Neural progenitor cell (in vitro differentiated cells): ENCODE measurements at regions not wholly inside any gene's neighbourhood (a gene's known extent, or its start where the extent isn't known, plus 50 kb on each side); places are given as distances from the start of the nearest gene placed in this dataset.

Experiments
- DNase-seq: peaks from one replicate; pipeline ENCODE4 v3.0.0-alpha.2; 2016; ENCODE audit warnings: low spot score
- H2AFZ ChIP-seq: fragments of 200-600 bp; sonication (generic); replicated peaks from 2 replicates; pipeline ENCODE4 v1.6.1; 2016; ENCODE audit warnings: antibody characterized with exemption
- H3F3A ChIP-seq: fragments of 200-600 bp; sonication (generic); 2 replicates; pipeline ENCODE4 v1.6.1; 2016; ENCODE audit warnings: antibody characterized with exemption, low read depth
- H3K27ac ChIP-seq: fragments of 200-600 bp; sonication (generic); 2 replicates; pipeline ENCODE4 v1.5.1; 2016; ENCODE audit warnings: mild to moderate bottlenecking
- H3K27me3 ChIP-seq: fragments of 200-600 bp; sonication (generic); 2 replicates; pipeline ENCODE4 v1.6.1; 2016; ENCODE audit warnings: mild to moderate bottlenecking, moderate library complexity
- H3K36me3 ChIP-seq: fragments of 200-600 bp; sonication (generic); 2 replicates; pipeline ENCODE4 v1.5.1; 2016
- H3K4me1 ChIP-seq: fragments of 200-600 bp; sonication (generic); 2 replicates; pipeline ENCODE4 v1.6.1; 2016; ENCODE audit warnings: mixed run types
- H3K4me2 ChIP-seq: fragments of 200-600 bp; sonication (generic); 2 replicates; pipeline ENCODE4 v1.6.1; 2016
- H3K4me3 ChIP-seq: fragments of 200-600 bp; sonication (generic); 2 replicates; pipeline ENCODE4 v1.5.1; 2016
- H3K79me2 ChIP-seq: fragments of 200-600 bp; sonication (generic); 2 replicates; pipeline ENCODE4 v1.6.1; 2016; ENCODE audit warnings: low read depth
- H3K9ac ChIP-seq: fragments of 200-600 bp; sonication (generic); 2 replicates; pipeline ENCODE4 v1.6.1; 2016
- H3K9me3 ChIP-seq: fragments of 200-600 bp; sonication (generic); 2 replicates; pipeline ENCODE4 v1.5.1; 2016; ENCODE audit warnings: low read depth
- H4K20me1 ChIP-seq: fragments of 200-600 bp; sonication (generic); 2 replicates; pipeline ENCODE4 v1.6.1; 2016; ENCODE audit warnings: low read depth
- H3K27ac Mint-ChIP-seq: 3 replicates; pipeline ENCODE4 v1.8.0; 2021; ENCODE audit warnings: mixed read lengths
- H3K27me3 Mint-ChIP-seq: 2 replicates; pipeline ENCODE4 v1.8.0; 2022; ENCODE audit warnings: low read depth, mild to moderate bottlenecking, inconsistent platforms, moderate library complexity, mixed read lengths; ENCODE audit not compliant: insufficient read depth
- H3K36me3 Mint-ChIP-seq: 3 replicates; pipeline ENCODE4 v1.8.0; 2021; ENCODE audit warnings: mixed read lengths
- H3K4me1 Mint-ChIP-seq: 3 replicates; pipeline ENCODE4 v1.8.0; 2021; ENCODE audit warnings: mixed read lengths
- H3K4me3 Mint-ChIP-seq: 3 replicates; pipeline ENCODE4 v1.8.0; 2021; ENCODE audit warnings: mild to moderate bottlenecking, moderate library complexity, mixed read lengths
- H3K9me3 Mint-ChIP-seq: 3 replicates; pipeline ENCODE4 v1.8.0; 2020; ENCODE audit warnings: mixed read lengths
- CTCF ChIP-seq: fragments of 200-600 bp; sonication (generic); IDR thresholded peaks from 2 replicates; pipeline ENCODE4 v1.5.1; 2017; ENCODE audit warnings: antibody characterized with exemption, mild to moderate bottlenecking
- EZH2 ChIP-seq: fragments of 200-600 bp; sonication (generic); IDR thresholded peaks from 2 replicates; pipeline ENCODE4 v1.6.1; 2017; ENCODE audit warnings: antibody characterized with exemption, mild to moderate bottlenecking, moderate library complexity
- EZH2phosphoT487 ChIP-seq: fragments of 200-600 bp; sonication (generic); IDR thresholded peaks from 2 replicates; pipeline ENCODE4 v1.6.1; 2017; ENCODE audit warnings: antibody characterized with exemption

DNA sequence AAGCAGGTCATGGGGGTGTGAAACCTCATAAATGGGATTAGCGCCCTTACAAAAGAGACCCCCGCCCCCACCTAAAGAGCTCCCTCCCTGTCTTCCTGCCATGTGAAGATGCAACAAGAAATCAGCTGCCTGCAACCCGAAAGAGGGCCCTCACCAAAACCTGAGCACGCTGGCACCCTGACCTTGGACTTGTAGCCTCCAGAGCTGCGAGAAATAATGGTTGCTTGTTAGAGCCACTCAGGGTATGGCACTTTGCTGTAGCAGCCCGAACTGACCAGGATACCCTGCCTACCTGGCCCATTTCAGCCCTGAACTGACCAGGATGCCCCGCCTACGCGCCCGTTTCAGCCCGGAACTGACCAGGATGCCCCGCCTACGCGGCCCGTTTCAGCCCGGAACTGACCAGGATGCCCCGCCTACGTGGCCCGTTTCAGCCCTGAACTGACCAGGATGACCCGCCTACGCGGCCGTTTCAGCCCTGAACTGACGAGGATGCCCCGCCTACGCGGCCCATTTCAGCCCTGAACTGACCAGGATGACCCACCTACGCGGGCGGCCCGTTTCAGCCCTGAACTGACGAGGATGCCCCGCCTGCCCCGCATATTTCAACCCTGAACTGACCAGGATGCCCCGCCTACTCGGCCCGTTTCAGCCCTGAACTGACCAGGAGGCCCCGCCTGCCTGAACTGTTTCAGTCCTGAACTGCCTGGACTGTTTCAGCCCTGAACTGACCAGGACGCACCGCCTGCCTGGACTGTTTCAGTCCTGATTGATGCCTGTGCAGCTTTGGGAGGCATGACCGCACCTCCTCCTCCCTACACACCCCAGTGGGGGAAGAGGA, 120.0 kb downstream of the UQCRFS1 start:
- Histone ChIP-seq H3K9me3 (no peaks in the 10 kb centered on the region), H3K4me1 (peaks cover 13% of the 10 kb centered on the region), H3F3A (no peaks in the 10 kb centered on the region), H2AFZ (no peak overlapping the region), H3K4me3 (no peak overlapping the region), H3K79me2 (no peaks in the 10 kb centered on the region), H3K4me2 (no peak overlapping the region), H3K9ac (no peak overlapping the region), H3K27me3 (no peaks in the 10 kb centered on the region), H3K27ac (no peak overlapping the region), H4K20me1 (no peaks in the 10 kb centered on the region), H3K36me3 (no peaks in the 10 kb centered on the region)
- peaks cover 4% of the 10 kb centered on the region for H3K9me3 Mint-ChIP-seq
- peaks cover 13% of the 10 kb centered on the region for H3K4me1 Mint-ChIP-seq
- H3K27ac Mint-ChIP-seq = no peak overlapping the region
- no peak overlapping the region for H3K4me3 Mint-ChIP-seq
- peaks cover 4% of the 10 kb centered on the region for H3K27me3 Mint-ChIP-seq
- H3K36me3 Mint-ChIP-seq = no peaks in the 10 kb centered on the region
- TF ChIP-seq EZH2phosphoT487 = no peak
- TF ChIP-seq CTCF = no peak
- no peak for TF ChIP-seq EZH2
- no peak for DNase-seq

DNA sequence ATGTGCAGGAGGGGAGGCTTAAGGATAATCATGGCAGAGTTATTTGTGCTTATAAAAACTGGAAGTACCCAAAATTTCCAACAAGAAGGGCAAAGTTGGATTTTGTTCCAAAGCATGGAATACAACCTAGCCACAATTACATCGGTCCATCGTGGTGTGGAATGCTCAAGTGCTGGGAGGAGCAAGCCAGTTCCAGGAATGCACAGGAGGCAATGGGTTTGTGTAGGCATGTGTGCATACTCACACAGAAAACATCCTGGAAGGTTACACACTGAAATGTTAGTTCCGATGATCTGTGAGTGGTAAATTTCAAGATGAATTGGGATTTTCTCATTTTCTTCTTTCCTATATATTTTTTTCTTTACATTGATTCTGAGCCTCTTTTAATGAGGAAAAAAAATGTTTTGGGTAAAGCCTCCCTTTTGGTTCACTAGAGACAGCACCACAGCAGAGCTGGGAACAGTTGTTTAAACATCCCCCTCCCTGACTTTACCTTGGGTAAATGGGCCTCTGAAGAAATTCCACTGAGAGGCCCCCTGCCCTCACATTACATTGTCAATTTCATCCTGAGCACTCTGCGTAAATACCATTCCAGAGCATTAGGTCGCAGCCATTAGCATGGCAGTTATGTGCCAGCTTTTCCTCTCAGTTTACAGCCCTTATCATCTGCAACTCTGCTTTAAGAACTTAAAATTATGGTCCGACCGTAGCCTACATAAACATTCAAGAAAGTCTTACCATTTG, 122.0 kb downstream of the UQCRFS1 start:
- no peak overlapping the region for H3K4me3 Mint-ChIP-seq
- no peak for DNase-seq
- no peak overlapping the region for H3K27ac Mint-ChIP-seq
- H3K36me3 Mint-ChIP-seq = no peaks in the 10 kb centered on the region
- H3F3A ChIP-seq = no peaks in the 10 kb centered on the region
- H2AFZ ChIP-seq = no peak overlapping the region
- H3K9ac ChIP-seq = no peak overlapping the region
- peaks cover 8% of the 10 kb centered on the region for H3K27me3 Mint-ChIP-seq
- no peaks in the 10 kb centered on the region for H3K9me3 ChIP-seq
- no peaks in the 10 kb centered on the region for H3K36me3 ChIP-seq
- no peaks in the 10 kb centered on the region for H3K27me3 ChIP-seq
- no peak overlapping the region for H3K27ac ChIP-seq
- peaks cover 7% of the 10 kb centered on the region for H3K4me1 ChIP-seq
- H3K4me2 ChIP-seq = no peak overlapping the region
- no peaks in the 10 kb centered on the region for H4K20me1 ChIP-seq
- peaks cover 13% of the 10 kb centered on the region for H3K4me1 Mint-ChIP-seq
- peaks cover 4% of the 10 kb centered on the region for H3K9me3 Mint-ChIP-seq
- H3K79me2 ChIP-seq = no peaks in the 10 kb centered on the region
- H3K4me3 ChIP-seq = no peak overlapping the region
- TF ChIP-seq CTCF (no peak), EZH2phosphoT487 (no peak), EZH2 (no peak)

DNA sequence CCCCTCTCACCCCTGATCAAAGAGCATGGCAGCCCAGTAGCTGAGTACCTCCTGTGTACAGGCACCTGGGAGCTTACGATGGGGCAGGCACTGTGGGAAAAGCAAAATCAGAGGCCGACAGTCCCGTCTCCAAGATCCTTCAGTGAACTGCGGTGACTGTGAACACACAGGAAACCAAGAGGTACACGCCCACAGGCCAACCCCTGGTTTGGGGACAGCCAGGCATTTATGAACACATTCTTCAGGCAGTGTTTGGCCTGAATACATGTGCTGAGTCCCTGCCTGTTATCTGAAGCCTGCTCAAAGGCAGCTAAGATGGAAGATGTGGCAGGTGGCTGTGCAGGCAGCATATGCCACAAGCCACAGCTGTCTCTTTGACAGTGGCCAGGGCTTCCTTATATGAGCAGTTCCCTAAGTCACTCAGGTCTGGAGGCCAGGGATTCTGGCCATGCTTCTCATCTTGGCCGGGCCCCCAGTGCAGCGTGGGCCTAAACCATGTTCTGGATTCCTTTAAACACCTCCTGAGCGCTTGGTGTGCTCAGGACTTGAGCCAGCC, 123.6 kb downstream of the UQCRFS1 start:
- Histone ChIP-seq H3K9ac (no peak overlapping the region), H3K4me3 (no peak overlapping the region), H3F3A (no peaks in the 10 kb centered on the region), H3K27me3 (no peaks in the 10 kb centered on the region), H3K27ac (no peak overlapping the region), H4K20me1 (no peaks in the 10 kb centered on the region), H2AFZ (no peak overlapping the region), H3K4me1 (peaks cover 7% of the 10 kb centered on the region), H3K79me2 (no peaks in the 10 kb centered on the region), H3K9me3 (no peaks in the 10 kb centered on the region), H3K36me3 (no peaks in the 10 kb centered on the region), H3K4me2 (no peak overlapping the region)
- H3K4me1 Mint-ChIP-seq = peaks cover 13% of the 10 kb centered on the region
- no peak for DNase-seq
- no peak overlapping the region for H3K4me3 Mint-ChIP-seq
- peaks cover 4% of the 10 kb centered on the region for H3K9me3 Mint-ChIP-seq
- peaks cover 5% of the 10 kb centered on the region for H3K27me3 Mint-ChIP-seq
- no peaks in the 10 kb centered on the region for H3K36me3 Mint-ChIP-seq
- H3K27ac Mint-ChIP-seq = no peak overlapping the region
- TF ChIP-seq CTCF = no peak
- TF ChIP-seq EZH2phosphoT487 = no peak
- no peak for TF ChIP-seq EZH2
